Adrenal gland (tissue), 5 donors: ENCODE measurements at regions not wholly inside any gene's neighbourhood (a gene's known extent, or its start where the extent isn't known, plus 50 kb on each side); places are given as distances from the start of the nearest gene placed in this dataset.

Experiments used
- POLR2A ChIP-seq, 2 donors: fragments of 450-650 bp; IDR thresholded peaks; one replicate each; pipeline ENCODE4 v1.6.1; 2017; ENCODE audit warnings: antibody characterized with exemption in 2 of 2, mild to moderate bottlenecking in 2 of 2, moderate library complexity in 1 of 2
- TF ChIP-seq, protein P1 (sequence below), 6 experiments: fragments of 450-650 bp in 4 of 6; fragments of 200-600 bp in 2 of 6; sonication (generic) in 1 of 6; IDR thresholded peaks; 1 replicate in 5 of 6; 2 replicates in 1 of 6; pipeline versions ENCODE4 v1.5.1 to v1.8.0; 2016 to 2021; ENCODE audit warnings: antibody characterized with exemption in 6 of 6, mild to moderate bottlenecking in 2 of 6, moderate library complexity in 1 of 6
- donor health status: DM: no; HTN: no; CAD: no.

- TF ChIP-seq, protein P1, sequence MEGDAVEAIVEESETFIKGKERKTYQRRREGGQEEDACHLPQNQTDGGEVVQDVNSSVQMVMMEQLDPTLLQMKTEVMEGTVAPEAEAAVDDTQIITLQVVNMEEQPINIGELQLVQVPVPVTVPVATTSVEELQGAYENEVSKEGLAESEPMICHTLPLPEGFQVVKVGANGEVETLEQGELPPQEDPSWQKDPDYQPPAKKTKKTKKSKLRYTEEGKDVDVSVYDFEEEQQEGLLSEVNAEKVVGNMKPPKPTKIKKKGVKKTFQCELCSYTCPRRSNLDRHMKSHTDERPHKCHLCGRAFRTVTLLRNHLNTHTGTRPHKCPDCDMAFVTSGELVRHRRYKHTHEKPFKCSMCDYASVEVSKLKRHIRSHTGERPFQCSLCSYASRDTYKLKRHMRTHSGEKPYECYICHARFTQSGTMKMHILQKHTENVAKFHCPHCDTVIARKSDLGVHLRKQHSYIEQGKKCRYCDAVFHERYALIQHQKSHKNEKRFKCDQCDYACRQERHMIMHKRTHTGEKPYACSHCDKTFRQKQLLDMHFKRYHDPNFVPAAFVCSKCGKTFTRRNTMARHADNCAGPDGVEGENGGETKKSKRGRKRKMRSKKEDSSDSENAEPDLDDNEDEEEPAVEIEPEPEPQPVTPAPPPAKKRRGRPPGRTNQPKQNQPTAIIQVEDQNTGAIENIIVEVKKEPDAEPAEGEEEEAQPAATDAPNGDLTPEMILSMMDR (IDR thresholded peaks at IDR 0.05): no peak
- TF ChIP-seq POLR2A (IDR thresholded peaks at IDR 0.05): no peak
These were observed 621.3 kb upstream of the ADARB2 start for GRCh38 chr10:2358586-2358985.
